Right lobe of liver (tissue), 6 donors: ENCODE measurements at regions not wholly inside any gene's neighbourhood (a gene's known extent, or its start where the extent isn't known, plus 50 kb on each side); places are given as distances from the start of the nearest gene placed in this dataset.

Experiments used
- ATAC-seq, 4 donors: fragments of 200-7000 bp; cut with Tn5 transposase; one replicate each; pipeline ENCODE4 v1.9.1; 2020; ENCODE audit warnings: mild to moderate bottlenecking in 4 of 4, moderate library complexity in 4 of 4
- DNase-seq, 3 donors: peaks; one replicate each; pipeline ENCODE4 v3.0.0-alpha.2; 2020
- H3K27ac ChIP-seq, 3 donors: fragments of 200-600 bp; one replicate each; pipeline ENCODE4 v1.8.0; 2022
- H3K27me3 ChIP-seq, 2 donors: fragments of 200-600 bp; one replicate each; pipeline ENCODE4 v1.8.0; 2022
- H3K36me3 ChIP-seq, 4 donors: fragments of 200-600 bp; sonication (generic) in 1 of 4; one replicate each; pipeline versions ENCODE4 v1.5.1 to v1.8.0; 2017 to 2022; ENCODE audit warnings: control low read depth in 1 of 4
- H3K4me1 ChIP-seq, 4 donors: fragments of 200-600 bp; sonication (generic) in 1 of 4; one replicate each; pipeline versions ENCODE4 v1.5.1 to v1.8.0; 2017 to 2022; ENCODE audit warnings: control low read depth in 1 of 4
- H3K4me3 ChIP-seq, 3 donors: fragments of 200-600 bp; one replicate each; pipeline ENCODE4 v1.8.0; 2022
- H3K9me3 ChIP-seq, 4 donors: fragments of 200-600 bp; sonication (generic) in 1 of 4; one replicate each; pipeline versions ENCODE4 v1.5.1 to v1.8.0; 2017 to 2022; ENCODE audit warnings: control low read depth in 1 of 4
- CTCF ChIP-seq, 4 donors: fragments of 200-600 bp in 3 of 4; fragments of 450-650 bp in 1 of 4; IDR thresholded peaks; one replicate each; pipeline versions ENCODE4 v1.5.1 to v1.8.0; 2016 to 2022; ENCODE audit warnings: antibody characterized with exemption in 4 of 4, mild to moderate bottlenecking in 2 of 4
- POLR2A ChIP-seq: fragments of 450-650 bp; IDR thresholded peaks from one replicate; pipeline ENCODE4 v1.6.1; 2017; ENCODE audit warnings: antibody characterized with exemption, mild to moderate bottlenecking
- WGBS: methylation state at CpG from one replicate; pipeline ENCODE4 v1.1.6; 2018; ENCODE audit warnings: low coverage, low lambda C conversion rate; ENCODE audit not compliant: insufficient coverage; ENCODE audit errors: missing lambda C conversion rate; 5-methylcytosine and 5-hydroxymethylcytosine counted together
- intact Hi-C, 2 donors: fragments of 100-400 bp; cut with DNase I; formaldehyde crosslinking; loops; one replicate each; pipeline versions ENCODE4 v1.11.2 to v1.14.1; 2022
- donor health status: DM: no; HTN: yes; CAD: no.
- donor health status: DM: no; HTN: no; CAD: no.
- donor health status: DM: no; HTN: no; CAD: no.
- donor health status: DM: no; HTN: yes; CAD: no.
- donor health status: DM: no; HTN: yes; CAD: no.

GRCh38 chr3:106795553-106795952, 581.7 kb upstream of the CCDC54 start:
- DNase-seq (no peak), ATAC-seq (no peak)
- Histone ChIP-seq H3K4me1 (no peaks in the 10 kb centered on the region), H3K9me3 (no peaks in the 10 kb centered on the region), H3K27me3 (no peaks in the 10 kb centered on the region), H3K4me3 (no peak overlapping the region), H3K27ac (no peak overlapping the region), H3K36me3 (no peaks in the 10 kb centered on the region)
- intact Hi-C loops = no loop called here
- TF ChIP-seq CTCF (IDR thresholded peaks at IDR 0.05) (no peak), POLR2A (no peak)
- WGBS = 46% methylated on average over 1 of the region's 1 CpG

- H3K4me1 ChIP-seq = no peaks in the 10 kb centered on the region
- no peak for DNase-seq
- no peaks in the 10 kb centered on the region for H3K27me3 ChIP-seq
- WGBS = 74% methylated on average over 2 of the region's 2 CpGs
- ATAC-seq = no peak
- H3K9me3 ChIP-seq = no peaks in the 10 kb centered on the region
- intact Hi-C loops = no loop called here
- no peak overlapping the region for H3K27ac ChIP-seq
- no peaks in the 10 kb centered on the region for H3K36me3 ChIP-seq
- H3K4me3 ChIP-seq = no peak overlapping the region
- TF ChIP-seq POLR2A = no peak
- no peak for TF ChIP-seq CTCF (IDR thresholded peaks at IDR 0.05)
Measured at GRCh38 chr3:106797461-106797860, 579.8 kb upstream of the CCDC54 start.

- Histone ChIP-seq H3K4me1 (no peaks in the 10 kb centered on the region), H3K27ac (no peak overlapping the region), H3K4me3 (no peak overlapping the region), H3K27me3 (no peaks in the 10 kb centered on the region), H3K9me3 (no peaks in the 10 kb centered on the region), H3K36me3 (no peaks in the 10 kb centered on the region)
- DNase-seq = no peak
- 53% methylated on average over 1 of the region's 1 CpG for WGBS
- ATAC-seq = no peak
- intact Hi-C loops = no loop called here
- TF ChIP-seq CTCF (IDR thresholded peaks at IDR 0.05) (no peak), POLR2A (no peak)
Measured at GRCh38 chr3:106805625-106806024, 571.6 kb upstream of the CCDC54 start.

GRCh38 chr3:106806964-106807363, 570.3 kb upstream of the CCDC54 start:
- no peak for DNase-seq
- no peak for ATAC-seq
- intact Hi-C loops = no loop called here

More at GRCh38 chr3:106806964-106807363, 570.3 kb upstream of the CCDC54 start:
- Histone ChIP-seq H3K27me3 (no peaks in the 10 kb centered on the region), H3K36me3 (no peaks in the 10 kb centered on the region), H3K4me3 (no peak overlapping the region), H3K9me3 (no peaks in the 10 kb centered on the region), H3K27ac (no peak overlapping the region), H3K4me1 (no peaks in the 10 kb centered on the region)
- TF ChIP-seq POLR2A = no peak
- no peak for TF ChIP-seq CTCF (IDR thresholded peaks at IDR 0.05)
